ENCODE measurements at regions not wholly inside any gene's neighbourhood (a gene's known extent, or its start where the extent isn't known, plus 50 kb on each side); places are given as distances from the start of the nearest gene placed in this dataset.

GRCh38 chr9:78788101-78788500 is 491.2 kb downstream of the PSAT1 start:
- TF ChIP-seq CTCF (conservative IDR thresholded peaks at IDR 0.05) (no peak), ZFX (IDR thresholded peaks at IDR 0.05) (no peak)
